Vagina (tissue), 2 donors: ENCODE measurements at regions not wholly inside any gene's neighbourhood (a gene's known extent, or its start where the extent isn't known, plus 50 kb on each side); places are given as distances from the start of the nearest gene placed in this dataset.

Source experiments
- CTCF ChIP-seq, 3 experiments: fragments of 450-650 bp in 2 of 3; fragments of 200-600 bp in 1 of 3; sonication (generic) in 1 of 3; IDR thresholded peaks; one replicate each; pipeline ENCODE4 v1.5.1; 2017 to 2019; ENCODE audit warnings: antibody characterized with exemption in 3 of 3, mild to moderate bottlenecking in 2 of 3, moderate library complexity in 2 of 3
- POLR2A ChIP-seq, 2 donors: fragments of 450-650 bp; IDR thresholded peaks; one replicate each; pipeline ENCODE4 v1.6.1; 2017; ENCODE audit warnings: antibody characterized with exemption in 2 of 2, mild to moderate bottlenecking in 2 of 2, moderate library complexity in 2 of 2

DNA sequence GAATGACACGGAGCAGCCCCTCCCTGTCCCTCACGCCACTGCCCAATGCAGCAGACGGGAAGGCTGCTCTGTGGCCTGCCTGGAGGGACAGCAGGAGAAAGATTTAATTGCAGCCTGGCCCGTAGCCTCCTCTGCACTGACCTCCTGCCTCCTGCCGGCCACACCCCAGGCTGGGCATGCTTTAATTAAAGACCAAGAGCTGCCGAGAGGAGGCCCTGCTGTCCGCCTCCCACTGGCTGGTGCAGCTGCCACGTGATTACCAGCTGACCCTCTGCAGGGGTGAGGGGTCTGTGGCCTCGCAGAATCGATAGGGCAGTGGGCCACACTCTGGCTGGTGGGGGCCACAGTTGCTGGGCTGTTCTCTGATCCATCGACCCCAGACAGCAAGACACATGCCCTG, 100.2 kb upstream of the PRR23E start:
- TF ChIP-seq CTCF (IDR thresholded peaks at IDR 0.05) (no peak), POLR2A (IDR thresholded peaks at IDR 0.05) (no peak)
